Mucosa of descending colon (tissue), 3 donors: ENCODE measurements at regions not wholly inside any gene's neighbourhood (a gene's known extent, or its start where the extent isn't known, plus 50 kb on each side); places are given as distances from the start of the nearest gene placed in this dataset.

Experiments used
- ATAC-seq: fragments of 200-7000 bp; cut with Tn5 transposase; one replicate; pipeline ENCODE4 v1.9.1; 2020; ENCODE audit warnings: mild to moderate bottlenecking, moderate library complexity
- DNase-seq, 3 donors: peaks; one replicate each; pipeline ENCODE4 v3.0.0-alpha.2; 2020
- H3K36me3 ChIP-seq: fragments of 200-600 bp; one replicate; pipeline ENCODE4 v1.8.0; 2021; ENCODE audit warnings: low read depth, mild to moderate bottlenecking
- H3K4me1 ChIP-seq: fragments of 200-600 bp; one replicate; pipeline ENCODE4 v1.8.0; 2021; ENCODE audit warnings: low read depth, mild to moderate bottlenecking
- H3K4me3 ChIP-seq: fragments of 200-600 bp; one replicate; pipeline ENCODE4 v1.8.0; 2021; ENCODE audit warnings: mild to moderate bottlenecking
- H3K9me3 ChIP-seq: fragments of 200-600 bp; one replicate; pipeline ENCODE4 v1.8.0; 2021; ENCODE audit warnings: mild to moderate bottlenecking
- CTCF ChIP-seq: fragments of 200-600 bp; IDR thresholded peaks from one replicate; pipeline ENCODE4 v1.8.0; 2022; ENCODE audit warnings: antibody characterized with exemption, mild to moderate bottlenecking
- intact Hi-C, 2 donors: fragments of 100-400 bp; cut with DNase I in 1 of 2; cut with micrococcal nuclease in 1 of 2; formaldehyde crosslinking; loops; one replicate each; pipeline versions ENCODE4 v1.11.0 to v1.11.1; 2022; cut with DNase I, micrococcal nuclease
- donor health status: DM: no; HTN: no; CAD: no; lungs with moderate emphysema.
- donor health status: DM: no; HTN: no; CAD: no.
- donor health status: DM: no; HTN: yes; CAD: no.

- no peaks in the 10 kb centered on the region for H3K4me1 ChIP-seq
- intact Hi-C loops, result no loop called here
- H3K36me3 ChIP-seq, result no peaks in the 10 kb centered on the region
- peaks cover 14% of the 10 kb centered on the region for H3K9me3 ChIP-seq
- DNase-seq, result no peak
- H3K4me3 ChIP-seq, result no peak overlapping the region
- no peak for TF ChIP-seq CTCF
- ATAC-seq, result no peak
Measured at GRCh38 chr5:27402828-27403227, 364.4 kb upstream of the CDH9 start.

- no peak for TF ChIP-seq CTCF
- intact Hi-C loops, result no loop called here
- Histone ChIP-seq H3K36me3 (no peaks in the 10 kb centered on the region), H3K4me1 (no peaks in the 10 kb centered on the region), H3K4me3 (no peak overlapping the region), H3K9me3 (peaks cover 34% of the 10 kb centered on the region)
- ATAC-seq (no peak), DNase-seq (no peak)
Measured at GRCh38 chr5:27396998-27397397, 358.6 kb upstream of the CDH9 start.

GRCh38 chr5:27392716-27393115, 354.3 kb upstream of the CDH9 start:
- no peak for TF ChIP-seq CTCF
- Histone ChIP-seq H3K36me3 (no peaks in the 10 kb centered on the region), H3K4me3 (no peak overlapping the region), H3K4me1 (no peaks in the 10 kb centered on the region), H3K9me3 (peaks cover 47% of the 10 kb centered on the region)
- intact Hi-C loops, result no loop called here
- ATAC-seq (no peak), DNase-seq (no peak)

- intact Hi-C loops, result no loop called here
- Histone ChIP-seq H3K36me3 (no peaks in the 10 kb centered on the region), H3K9me3 (peaks cover 47% of the 10 kb centered on the region), H3K4me3 (no peak overlapping the region), H3K4me1 (no peaks in the 10 kb centered on the region)
- DNase-seq, result no peak
- TF ChIP-seq CTCF, result no peak
- ATAC-seq, result no peak
Measured at GRCh38 chr5:27389696-27390095, 351.3 kb upstream of the CDH9 start.

- no peaks in the 10 kb centered on the region for H3K4me1 ChIP-seq
- TF ChIP-seq CTCF, result no peak
- H3K36me3 ChIP-seq, result no peaks in the 10 kb centered on the region
- no peak for ATAC-seq
- no peak for DNase-seq
- H3K4me3 ChIP-seq, result no peak overlapping the region
- intact Hi-C loops, result no loop called here
- peaks cover 47% of the 10 kb centered on the region for H3K9me3 ChIP-seq
Measured at GRCh38 chr5:27388755-27389154, 350.4 kb upstream of the CDH9 start.

- Histone ChIP-seq H3K4me1 (no peaks in the 10 kb centered on the region), H3K36me3 (no peaks in the 10 kb centered on the region), H3K4me3 (no peak overlapping the region), H3K9me3 (peaks cover 49% of the 10 kb centered on the region)
- ATAC-seq, result no peak
- intact Hi-C loops, result no loop called here
- DNase-seq, result no peak
- TF ChIP-seq CTCF, result no peak
Measured at GRCh38 chr5:27387535-27388073, 349.2 kb upstream of the CDH9 start.
